Stimulated activated naive CD8-positive, alpha-beta T cell treated with anti-CD3 and anti-CD28 coated beads, Interleukin-15, Interleukin-2, amounts not matched to agents 100 U/mL and 50 U/mL, for 24 hours (primary cell): ENCODE measurements at regions not wholly inside any gene's neighbourhood (a gene's known extent, or its start where the extent isn't known, plus 50 kb on each side); places are given as distances from the start of the nearest gene placed in this dataset.
"Not testable (repeated sequence)": the region's sequence is repeated elsewhere in the genome, so short reads cannot be mapped to it uniquely, and the experiment has no call there.

ENCODE experiments used
- ATAC-seq: fragments of 150-1000 bp; cut with Tn5 transposase; one replicate; pipeline ENCODE4 v1.10.0; 2021
- DNase-seq: peaks from one replicate; pipeline ENCODE4 v3.0.0; 2021

DNA sequence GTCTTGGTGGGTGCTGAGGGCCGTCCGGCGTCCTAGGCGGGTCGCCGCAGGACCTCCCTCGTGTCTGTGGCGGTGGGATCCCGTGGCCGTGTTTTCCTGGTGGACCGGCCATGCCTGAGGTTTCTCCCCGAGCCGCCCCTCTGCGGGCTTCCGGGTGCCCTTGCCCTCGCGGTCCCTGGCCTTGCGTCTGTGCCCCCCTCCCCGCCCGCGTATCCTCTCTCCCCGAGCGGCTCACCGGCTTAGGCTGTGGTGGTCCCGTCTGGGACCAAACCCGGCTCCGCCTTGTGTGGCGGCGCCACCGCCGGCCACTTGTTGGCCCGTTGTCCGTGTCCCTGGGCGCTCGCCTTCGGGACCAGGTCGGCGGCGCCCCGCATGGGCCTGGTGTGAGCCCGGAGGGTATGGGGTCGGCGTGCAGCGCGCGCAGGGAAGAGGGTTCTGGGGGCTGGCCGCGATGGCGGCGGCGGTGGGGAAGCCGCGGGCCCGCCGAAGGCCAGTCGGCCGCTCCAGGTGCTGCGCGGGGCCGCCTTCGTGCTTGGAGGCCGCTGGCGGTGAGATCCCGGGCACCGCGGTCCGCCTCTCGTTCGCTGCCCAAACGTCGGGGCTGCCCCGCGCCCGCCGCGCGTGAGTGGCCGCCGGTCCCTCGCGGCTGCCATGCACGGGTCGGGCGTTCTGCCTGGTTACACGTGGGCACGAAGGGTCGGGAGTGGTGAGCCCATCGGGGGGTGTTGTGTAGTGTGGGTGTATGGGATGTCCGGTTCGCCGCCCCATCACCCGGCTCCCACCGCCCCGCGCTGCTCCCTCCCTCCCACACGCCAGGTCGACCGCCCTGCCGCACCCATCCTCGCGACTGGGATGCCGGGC lies 3899.1 kb upstream of the OR11H1 start:
- peak; percentile 40 for ATAC-seq
- DNase-seq: no peak

- ATAC-seq (no peak), DNase-seq (no peak)
Measured at GRCh38 chr22:11629661-11630385, 3898.2 kb upstream of the OR11H1 start.

DNA sequence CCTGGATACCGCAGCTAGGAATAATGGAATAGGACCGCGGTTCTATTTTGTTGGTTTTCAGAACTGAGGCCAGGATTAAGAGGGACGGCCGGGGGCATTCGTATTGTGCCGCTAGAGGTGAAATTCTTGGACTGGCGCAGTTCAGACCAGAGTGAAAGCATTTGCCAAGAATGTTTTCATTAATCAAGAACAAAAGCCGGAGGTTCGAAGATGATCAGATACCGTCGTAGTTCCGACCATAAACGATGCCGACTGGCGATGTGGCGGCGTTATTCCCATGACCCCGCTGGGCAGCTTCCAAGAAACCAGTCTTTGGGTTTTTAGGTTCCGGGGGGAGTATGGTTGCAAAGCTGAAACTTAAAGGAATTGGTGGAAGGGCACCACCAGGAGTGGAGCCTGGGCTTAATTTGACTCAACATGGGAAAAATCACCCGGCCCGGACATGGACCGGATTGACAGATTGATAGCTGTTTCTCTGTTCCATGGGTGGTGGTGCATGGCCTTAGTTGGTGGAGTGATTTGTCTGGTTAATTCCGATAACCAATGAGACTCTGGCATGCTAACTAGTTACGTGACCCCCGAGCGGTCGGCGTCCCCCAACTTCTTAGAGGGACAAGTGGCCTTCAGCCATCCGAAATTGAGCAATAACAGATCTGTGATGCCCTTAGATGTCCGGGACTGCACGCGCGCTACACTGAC lies 3897.5 kb upstream of the OR11H1 start:
- DNase-seq, ATAC-seq: not testable (repeated sequence)
